ENCODE measurements at regions not wholly inside any gene's neighbourhood (a gene's known extent, or its start where the extent isn't known, plus 50 kb on each side); places are given as distances from the start of the nearest gene placed in this dataset.

DNA sequence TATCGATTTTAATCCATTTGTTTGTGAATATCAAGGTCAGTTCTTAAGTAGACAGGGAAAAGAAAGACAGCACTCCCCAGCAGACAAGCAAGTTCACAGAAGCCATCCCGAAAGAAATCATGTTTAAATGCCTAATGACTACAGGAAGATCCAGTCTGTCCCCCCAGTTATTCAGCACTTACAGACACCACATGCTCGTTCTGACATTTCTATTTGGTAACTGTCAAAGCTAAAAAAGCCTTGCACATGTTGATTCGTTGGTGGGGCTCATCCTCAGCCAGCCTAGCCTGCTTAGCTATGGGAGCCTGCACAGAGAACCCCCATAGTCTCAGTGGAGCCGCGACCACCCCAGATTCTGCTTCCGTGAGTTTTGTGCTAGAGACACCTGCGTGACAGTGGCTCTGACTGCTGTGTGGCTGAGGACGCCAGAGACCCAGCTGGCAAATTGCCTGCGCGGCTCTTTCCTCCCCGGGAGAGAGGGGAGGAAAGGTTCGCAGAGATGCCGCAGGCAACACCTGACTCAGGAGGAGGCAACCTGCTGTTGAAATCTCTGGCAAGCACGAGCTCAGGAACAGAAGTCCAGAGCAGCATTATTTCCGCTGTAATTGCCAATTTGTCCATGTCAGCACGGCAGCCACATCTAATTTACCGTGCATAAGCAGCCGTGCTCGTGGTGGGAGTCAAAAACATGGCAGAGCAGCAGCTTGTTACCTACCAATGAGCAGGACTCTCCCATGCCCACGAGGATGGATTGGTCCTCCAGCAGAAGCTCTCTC lies 194.2 kb downstream of the GPAM start:
- ATAC-seq (no peak), DNase-seq (no peak)
- Histone ChIP-seq H3K4me3 (no peak overlapping the region), H3K36me3 (ENCODE audit: insufficient read depth in 1 of 2, low read depth in 1 of 2) (no peaks in the 10 kb centered on the region), H3K27ac (no peak overlapping the region), H3K9me3 (no peaks in the 10 kb centered on the region), H3K27me3 (ENCODE audit: insufficient read depth in 3 of 3, low read length in 2 of 3) (peaks cover 0 to 3% (median 2%) of the 10 kb centered on the region in 3 donors), H3K4me1 (no peaks in the 10 kb centered on the region)
- WGBS, 3 donors = 32 to 43% (median 40%) methylated on average over 21 of the region's 21 CpGs
- TF ChIP-seq, protein P1, sequence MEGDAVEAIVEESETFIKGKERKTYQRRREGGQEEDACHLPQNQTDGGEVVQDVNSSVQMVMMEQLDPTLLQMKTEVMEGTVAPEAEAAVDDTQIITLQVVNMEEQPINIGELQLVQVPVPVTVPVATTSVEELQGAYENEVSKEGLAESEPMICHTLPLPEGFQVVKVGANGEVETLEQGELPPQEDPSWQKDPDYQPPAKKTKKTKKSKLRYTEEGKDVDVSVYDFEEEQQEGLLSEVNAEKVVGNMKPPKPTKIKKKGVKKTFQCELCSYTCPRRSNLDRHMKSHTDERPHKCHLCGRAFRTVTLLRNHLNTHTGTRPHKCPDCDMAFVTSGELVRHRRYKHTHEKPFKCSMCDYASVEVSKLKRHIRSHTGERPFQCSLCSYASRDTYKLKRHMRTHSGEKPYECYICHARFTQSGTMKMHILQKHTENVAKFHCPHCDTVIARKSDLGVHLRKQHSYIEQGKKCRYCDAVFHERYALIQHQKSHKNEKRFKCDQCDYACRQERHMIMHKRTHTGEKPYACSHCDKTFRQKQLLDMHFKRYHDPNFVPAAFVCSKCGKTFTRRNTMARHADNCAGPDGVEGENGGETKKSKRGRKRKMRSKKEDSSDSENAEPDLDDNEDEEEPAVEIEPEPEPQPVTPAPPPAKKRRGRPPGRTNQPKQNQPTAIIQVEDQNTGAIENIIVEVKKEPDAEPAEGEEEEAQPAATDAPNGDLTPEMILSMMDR (IDR thresholded peaks at IDR 0.05) = no peak
- intact Hi-C loops (cut with DNase I) = no loop called here

DNA sequence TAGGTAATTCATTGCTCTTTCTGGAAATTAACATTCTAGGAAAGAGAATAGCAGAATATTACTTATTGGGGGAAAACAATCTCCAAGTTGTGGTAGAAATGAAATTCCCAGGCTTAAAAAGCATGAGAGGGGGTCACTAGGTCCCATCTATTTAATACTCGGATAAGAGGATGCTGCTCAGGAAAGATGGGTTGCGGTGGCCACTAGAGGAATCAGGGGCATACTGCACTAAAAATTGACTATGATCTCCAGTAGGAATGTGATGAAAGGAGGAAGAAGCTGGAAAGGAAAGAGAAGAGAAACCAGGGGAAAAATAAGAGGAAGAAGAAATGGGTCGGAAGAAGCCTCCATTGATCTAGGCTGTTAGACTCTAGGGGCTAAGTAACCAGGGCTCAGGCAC lies 192.8 kb downstream of the GPAM start:
- TF ChIP-seq, protein P1 (IDR thresholded peaks at IDR 0.05) = no peak
- intact Hi-C loops (cut with DNase I) = no loop called here
- WGBS, 3 donors = 56 to 74% (median 67%) methylated on average over 3 of the region's 3 CpGs
- Histone ChIP-seq H3K36me3 (ENCODE audit: insufficient read depth in 1 of 2, low read depth in 1 of 2) (no peaks in the 10 kb centered on the region), H3K27ac (no peak overlapping the region), H3K4me1 (no peaks in the 10 kb centered on the region), H3K27me3 (ENCODE audit: insufficient read depth in 3 of 3, low read length in 2 of 3) (peaks cover 0 to 2% (median 0%) of the 10 kb centered on the region in 3 donors), H3K9me3 (no peaks in the 10 kb centered on the region), H3K4me3 (no peak overlapping the region)
- ATAC-seq = no peak
- DNase-seq = no peak

GRCh38 chr10:111993321-111993720 lies 190.2 kb downstream of the GPAM start:
- Histone ChIP-seq H3K9me3 (no peaks in the 10 kb centered on the region), H3K27me3 (ENCODE audit: insufficient read depth in 3 of 3, low read length in 2 of 3) (peaks cover 0 to 2% (median 0%) of the 10 kb centered on the region in 3 donors), H3K4me3 (no peak overlapping the region), H3K27ac (no peak overlapping the region), H3K36me3 (ENCODE audit: insufficient read depth in 1 of 2, low read depth in 1 of 2) (no peaks in the 10 kb centered on the region), H3K4me1 (no peaks in the 10 kb centered on the region)
- TF ChIP-seq, protein P1 (IDR thresholded peaks at IDR 0.05) = no peak
- intact Hi-C loops (cut with DNase I) = no loop called here
- ATAC-seq = no peak
- WGBS, 3 donors = 87 to 92% (median 89%) methylated on average over 1 of the region's 1 CpG
- DNase-seq = no peak

GRCh38 chr10:111993872-111994426 lies 189.6 kb downstream of the GPAM start:
- WGBS, 3 donors = 57 to 74% (median 71%) methylated on average over 4 of the region's 4 CpGs
- intact Hi-C loops (cut with DNase I) = no loop called here

More at GRCh38 chr10:111993872-111994426, 189.6 kb downstream of the GPAM start:
- Histone ChIP-seq H3K4me3 (no peak overlapping the region), H3K4me1 (no peaks in the 10 kb centered on the region), H3K36me3 (ENCODE audit: insufficient read depth in 1 of 2, low read depth in 1 of 2) (no peaks in the 10 kb centered on the region), H3K27ac (no peak overlapping the region), H3K27me3 (ENCODE audit: insufficient read depth in 3 of 3, low read length in 2 of 3) (peaks cover 0 to 2% (median 0%) of the 10 kb centered on the region in 3 donors), H3K9me3 (no peaks in the 10 kb centered on the region)
- TF ChIP-seq, protein P1 (IDR thresholded peaks at IDR 0.05) = no peak
- no peak for DNase-seq
- no peak for ATAC-seq
